Neural cell (in vitro differentiated cells): ENCODE measurements at regions not wholly inside any gene's neighbourhood (a gene's known extent, or its start where the extent isn't known, plus 50 kb on each side); places are given as distances from the start of the nearest gene placed in this dataset.

ENCODE experiments used
- H2AFZ ChIP-seq: fragments of 200-600, 300-800 bp; sonication (generic), shearing (Covaris generic); 2 replicates; pipeline ENCODE4 v1.6.0; 2014; ENCODE audit warnings: low read depth, mild to moderate bottlenecking, antibody characterized with exemption, low read length, moderate library complexity
- H3F3A ChIP-seq: fragments of 200-600 bp; shearing (Covaris generic); 2 replicates; pipeline ENCODE4 v1.6.1; 2016; ENCODE audit warnings: mild to moderate bottlenecking, moderate library complexity, mixed read lengths, antibody characterized with exemption, low read length; ENCODE audit not compliant: insufficient read depth, poor library complexity, severe bottlenecking
- H3K27ac ChIP-seq: fragments of 200-600, 300-800 bp; sonication (generic), shearing (Covaris generic); 2 replicates; pipeline ENCODE4 v1.5.1; 2014; ENCODE audit warnings: mild to moderate bottlenecking, low read length, moderate library complexity
- H3K27me3 ChIP-seq: fragments of 300-800, 200-600 bp; sonication (generic), shearing (Covaris generic); 2 replicates; pipeline ENCODE4 v1.6.0; 2014; ENCODE audit warnings: mild to moderate bottlenecking, low read depth, low read length, moderate library complexity; ENCODE audit not compliant: insufficient read depth
- H3K36me3 ChIP-seq: fragments of 300-800, 200-600 bp; sonication (generic), shearing (Covaris generic); 2 replicates; pipeline ENCODE4 v1.5.1; 2014; ENCODE audit warnings: mild to moderate bottlenecking, antibody characterized with exemption, low read length, moderate library complexity; ENCODE audit not compliant: insufficient read depth
- H3K4me2 ChIP-seq: fragments of 300-800, 200-600 bp; sonication (generic), shearing (Covaris generic); 2 replicates; pipeline ENCODE4 v1.6.0; 2014; ENCODE audit warnings: mild to moderate bottlenecking, low read length
- H3K4me3 ChIP-seq: fragments of 300-800, 200-600 bp; sonication (generic), shearing (Covaris generic); 2 replicates; pipeline ENCODE4 v1.5.1; 2014; ENCODE audit warnings: mild to moderate bottlenecking, low read length, moderate library complexity
- H3K79me2 ChIP-seq: fragments of 200-600 bp; shearing (Covaris generic); replicated peaks from 2 replicates; pipeline ENCODE4 v1.6.0; 2014; ENCODE audit warnings: mild to moderate bottlenecking, low read length, moderate library complexity; ENCODE audit not compliant: insufficient read depth
- H3K9ac ChIP-seq: fragments of 300-800, 200-600 bp; sonication (generic), shearing (Covaris generic); 2 replicates; pipeline ENCODE4 v1.6.1; 2016; ENCODE audit warnings: mild to moderate bottlenecking, low read length, mixed read lengths
- H3K9me2 ChIP-seq: fragments of 200-600 bp; shearing (Covaris generic); 2 replicates; pipeline ENCODE4 v1.6.1; 2016; ENCODE audit warnings: mild to moderate bottlenecking, low read length, mixed read lengths; ENCODE audit not compliant: insufficient read depth
- H3K9me3 ChIP-seq: fragments of 200-600, 300-800 bp; sonication (generic), shearing (Covaris generic); 2 replicates; pipeline ENCODE4 v1.6.1; 2016; ENCODE audit warnings: mild to moderate bottlenecking, mixed run types, low read length, moderate library complexity, mixed read lengths
- H4K20me1 ChIP-seq: fragments of 200-600 bp; shearing (Covaris generic); 2 replicates; pipeline ENCODE4 v1.6.1; 2016; ENCODE audit warnings: mild to moderate bottlenecking, mixed run types; ENCODE audit not compliant: insufficient read depth
- EP300 ChIP-seq: fragments of 450-650 bp; conservative IDR thresholded peaks from 2 replicates; pipeline ENCODE4 v1.6.1; 2014; ENCODE audit warnings: antibody characterized with exemption, mild to moderate bottlenecking, moderate library complexity; ENCODE audit not compliant: poor library complexity, severe bottlenecking
- EZH2 ChIP-seq: fragments of 200-600, 300-800 bp; shearing (Covaris generic), sonication (generic); IDR thresholded peaks from 2 replicates; pipeline ENCODE4 v1.6.1; 2014; ENCODE audit warnings: antibody characterized with exemption, low read length, borderline replicate concordance, mild to moderate bottlenecking; ENCODE audit not compliant: insufficient read depth, poor library complexity, severe bottlenecking
- MXI1 ChIP-seq: fragments of 450-650 bp; conservative IDR thresholded peaks from 2 replicates; pipeline ENCODE4 v1.6.1; 2014; ENCODE audit warnings: antibody characterized with exemption, mild to moderate bottlenecking; ENCODE audit not compliant: poor library complexity, severe bottlenecking
- POLR2AphosphoS5 ChIP-seq: IDR thresholded peaks from 2 replicates; pipeline ENCODE4 v1.6.1; 2012
- RAD21 ChIP-seq: fragments of 450-650 bp; conservative IDR thresholded peaks from 2 replicates; pipeline ENCODE4 v1.6.1; 2014; ENCODE audit warnings: antibody characterized with exemption, mild to moderate bottlenecking, moderate library complexity
- SMC3 ChIP-seq: fragments of 450-650 bp; conservative IDR thresholded peaks from 2 replicates; pipeline ENCODE4 v1.6.1; 2014; ENCODE audit warnings: antibody characterized with exemption, mild to moderate bottlenecking, moderate library complexity; ENCODE audit not compliant: poor library complexity
- TAF1 ChIP-seq: IDR thresholded peaks from 2 replicates; pipeline ENCODE4 v1.6.1; 2012; ENCODE audit warnings: low read depth
- TF ChIP-seq, protein P1 (sequence below): fragments of 450-650 bp; IDR thresholded peaks from 2 replicates; pipeline ENCODE4 v1.5.1; 2014; ENCODE audit warnings: antibody characterized with exemption, mild to moderate bottlenecking, moderate library complexity; ENCODE audit not compliant: poor library complexity, severe bottlenecking
- TF ChIP-seq, protein P2 (sequence below): IDR thresholded peaks from 2 replicates; pipeline ENCODE4 v1.6.1; 2012; ENCODE audit warnings: borderline replicate concordance

DNA sequence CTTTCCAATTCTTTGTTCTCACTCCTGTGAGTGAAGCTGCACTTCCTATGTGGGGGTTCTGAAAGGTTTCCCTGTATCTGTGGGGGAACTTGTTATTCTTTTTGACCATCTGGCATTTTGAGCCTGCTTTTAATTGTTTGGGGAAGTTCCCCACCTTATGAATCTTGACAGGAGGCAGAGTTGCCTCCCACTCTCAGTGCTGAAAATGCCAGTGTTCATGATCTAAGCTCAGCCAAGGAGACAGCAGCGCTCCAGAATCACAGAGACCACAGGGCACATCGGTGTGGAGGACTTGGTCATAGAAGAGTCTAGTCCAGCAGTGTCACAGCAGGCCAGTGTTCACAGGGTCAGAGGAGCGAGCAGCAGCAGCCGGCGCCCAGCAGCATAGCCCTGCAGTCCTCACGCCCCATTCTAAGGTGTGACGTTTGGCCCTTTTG, 63.8 kb upstream of the PRDX6 start:
- Histone ChIP-seq H3K79me2 (no peaks in the 10 kb centered on the region), H4K20me1 (no peaks in the 10 kb centered on the region), H3K9ac (no peak overlapping the region), H3K4me2 (no peak overlapping the region), H3K36me3 (no peaks in the 10 kb centered on the region), H3K27ac (no peak overlapping the region), H2AFZ (no peak overlapping the region), H3K4me3 (no peak overlapping the region), H3K9me3 (no peaks in the 10 kb centered on the region), H3K9me2 (no peaks in the 10 kb centered on the region), H3K27me3 (no peaks in the 10 kb centered on the region), H3F3A (no peaks in the 10 kb centered on the region)
- no peak for TF ChIP-seq RAD21
- TF ChIP-seq POLR2AphosphoS5 = no peak
- no peak for TF ChIP-seq MXI1
- TF ChIP-seq EZH2 = no peak
- no peak for TF ChIP-seq SMC3
- no peak for TF ChIP-seq EP300
- TF ChIP-seq, protein P1, sequence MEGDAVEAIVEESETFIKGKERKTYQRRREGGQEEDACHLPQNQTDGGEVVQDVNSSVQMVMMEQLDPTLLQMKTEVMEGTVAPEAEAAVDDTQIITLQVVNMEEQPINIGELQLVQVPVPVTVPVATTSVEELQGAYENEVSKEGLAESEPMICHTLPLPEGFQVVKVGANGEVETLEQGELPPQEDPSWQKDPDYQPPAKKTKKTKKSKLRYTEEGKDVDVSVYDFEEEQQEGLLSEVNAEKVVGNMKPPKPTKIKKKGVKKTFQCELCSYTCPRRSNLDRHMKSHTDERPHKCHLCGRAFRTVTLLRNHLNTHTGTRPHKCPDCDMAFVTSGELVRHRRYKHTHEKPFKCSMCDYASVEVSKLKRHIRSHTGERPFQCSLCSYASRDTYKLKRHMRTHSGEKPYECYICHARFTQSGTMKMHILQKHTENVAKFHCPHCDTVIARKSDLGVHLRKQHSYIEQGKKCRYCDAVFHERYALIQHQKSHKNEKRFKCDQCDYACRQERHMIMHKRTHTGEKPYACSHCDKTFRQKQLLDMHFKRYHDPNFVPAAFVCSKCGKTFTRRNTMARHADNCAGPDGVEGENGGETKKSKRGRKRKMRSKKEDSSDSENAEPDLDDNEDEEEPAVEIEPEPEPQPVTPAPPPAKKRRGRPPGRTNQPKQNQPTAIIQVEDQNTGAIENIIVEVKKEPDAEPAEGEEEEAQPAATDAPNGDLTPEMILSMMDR = no peak
- no peak for TF ChIP-seq TAF1
- TF ChIP-seq, protein P2, sequence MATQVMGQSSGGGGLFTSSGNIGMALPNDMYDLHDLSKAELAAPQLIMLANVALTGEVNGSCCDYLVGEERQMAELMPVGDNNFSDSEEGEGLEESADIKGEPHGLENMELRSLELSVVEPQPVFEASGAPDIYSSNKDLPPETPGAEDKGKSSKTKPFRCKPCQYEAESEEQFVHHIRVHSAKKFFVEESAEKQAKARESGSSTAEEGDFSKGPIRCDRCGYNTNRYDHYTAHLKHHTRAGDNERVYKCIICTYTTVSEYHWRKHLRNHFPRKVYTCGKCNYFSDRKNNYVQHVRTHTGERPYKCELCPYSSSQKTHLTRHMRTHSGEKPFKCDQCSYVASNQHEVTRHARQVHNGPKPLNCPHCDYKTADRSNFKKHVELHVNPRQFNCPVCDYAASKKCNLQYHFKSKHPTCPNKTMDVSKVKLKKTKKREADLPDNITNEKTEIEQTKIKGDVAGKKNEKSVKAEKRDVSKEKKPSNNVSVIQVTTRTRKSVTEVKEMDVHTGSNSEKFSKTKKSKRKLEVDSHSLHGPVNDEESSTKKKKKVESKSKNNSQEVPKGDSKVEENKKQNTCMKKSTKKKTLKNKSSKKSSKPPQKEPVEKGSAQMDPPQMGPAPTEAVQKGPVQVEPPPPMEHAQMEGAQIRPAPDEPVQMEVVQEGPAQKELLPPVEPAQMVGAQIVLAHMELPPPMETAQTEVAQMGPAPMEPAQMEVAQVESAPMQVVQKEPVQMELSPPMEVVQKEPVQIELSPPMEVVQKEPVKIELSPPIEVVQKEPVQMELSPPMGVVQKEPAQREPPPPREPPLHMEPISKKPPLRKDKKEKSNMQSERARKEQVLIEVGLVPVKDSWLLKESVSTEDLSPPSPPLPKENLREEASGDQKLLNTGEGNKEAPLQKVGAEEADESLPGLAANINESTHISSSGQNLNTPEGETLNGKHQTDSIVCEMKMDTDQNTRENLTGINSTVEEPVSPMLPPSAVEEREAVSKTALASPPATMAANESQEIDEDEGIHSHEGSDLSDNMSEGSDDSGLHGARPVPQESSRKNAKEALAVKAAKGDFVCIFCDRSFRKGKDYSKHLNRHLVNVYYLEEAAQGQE = no peak

DNA sequence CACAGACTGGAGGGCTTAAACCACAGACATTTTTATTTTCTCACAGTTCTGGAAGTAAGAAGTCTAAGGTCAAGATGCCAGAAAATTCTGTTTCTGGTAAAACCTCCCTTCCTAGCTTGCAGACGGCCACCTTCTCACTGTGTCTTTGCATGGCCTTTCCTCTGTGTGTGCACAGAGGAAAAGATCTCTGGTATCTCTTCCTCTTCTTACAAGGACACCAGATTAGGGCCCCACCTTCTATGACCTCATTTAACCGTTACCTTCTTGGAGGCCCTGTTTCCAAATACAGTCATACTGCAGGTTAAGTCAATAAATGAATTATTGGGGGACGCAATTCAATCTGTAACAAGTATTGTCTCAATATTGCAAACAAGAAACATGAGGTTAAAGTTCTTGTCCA, 63.0 kb upstream of the PRDX6 start:
- Histone ChIP-seq H2AFZ (no peak overlapping the region), H3K4me3 (no peak overlapping the region), H3K9me2 (no peaks in the 10 kb centered on the region), H4K20me1 (no peaks in the 10 kb centered on the region), H3K27me3 (no peaks in the 10 kb centered on the region), H3K36me3 (no peaks in the 10 kb centered on the region), H3K9ac (no peak overlapping the region), H3K9me3 (no peaks in the 10 kb centered on the region), H3F3A (no peaks in the 10 kb centered on the region), H3K79me2 (no peaks in the 10 kb centered on the region), H3K27ac (no peak overlapping the region), H3K4me2 (no peak overlapping the region)
- no peak for TF ChIP-seq MXI1
- TF ChIP-seq EP300 = no peak
- no peak for TF ChIP-seq TAF1
- no peak for TF ChIP-seq SMC3
- TF ChIP-seq, protein P2 = no peak
- no peak for TF ChIP-seq EZH2
- no peak for TF ChIP-seq RAD21
- TF ChIP-seq POLR2AphosphoS5 = no peak
- TF ChIP-seq, protein P1 = no peak
